HFF-Myc (cell line): ENCODE measurements at regions not wholly inside any gene's neighbourhood (a gene's known extent, or its start where the extent isn't known, plus 50 kb on each side); places are given as distances from the start of the nearest gene placed in this dataset.

Source experiments
- DNase-seq: peaks from one replicate; pipeline ENCODE4 v3.0.0-alpha.2; 2011; ENCODE audit warnings: low read depth; ENCODE audit errors: extremely low read depth
- H3K4me3 ChIP-seq: replicated peaks from 2 replicates; pipeline ENCODE4 v1.5.1; 2011; ENCODE audit warnings: low read depth, mild to moderate bottlenecking, control low read depth, low read length
- TF ChIP-seq, protein P1 (sequence below): IDR thresholded peaks from 2 replicates; pipeline ENCODE4 v1.5.1; 2012; ENCODE audit warnings: mild to moderate bottlenecking, low read depth, low read length, control low read depth; ENCODE audit errors: missing control alignments

DNA sequence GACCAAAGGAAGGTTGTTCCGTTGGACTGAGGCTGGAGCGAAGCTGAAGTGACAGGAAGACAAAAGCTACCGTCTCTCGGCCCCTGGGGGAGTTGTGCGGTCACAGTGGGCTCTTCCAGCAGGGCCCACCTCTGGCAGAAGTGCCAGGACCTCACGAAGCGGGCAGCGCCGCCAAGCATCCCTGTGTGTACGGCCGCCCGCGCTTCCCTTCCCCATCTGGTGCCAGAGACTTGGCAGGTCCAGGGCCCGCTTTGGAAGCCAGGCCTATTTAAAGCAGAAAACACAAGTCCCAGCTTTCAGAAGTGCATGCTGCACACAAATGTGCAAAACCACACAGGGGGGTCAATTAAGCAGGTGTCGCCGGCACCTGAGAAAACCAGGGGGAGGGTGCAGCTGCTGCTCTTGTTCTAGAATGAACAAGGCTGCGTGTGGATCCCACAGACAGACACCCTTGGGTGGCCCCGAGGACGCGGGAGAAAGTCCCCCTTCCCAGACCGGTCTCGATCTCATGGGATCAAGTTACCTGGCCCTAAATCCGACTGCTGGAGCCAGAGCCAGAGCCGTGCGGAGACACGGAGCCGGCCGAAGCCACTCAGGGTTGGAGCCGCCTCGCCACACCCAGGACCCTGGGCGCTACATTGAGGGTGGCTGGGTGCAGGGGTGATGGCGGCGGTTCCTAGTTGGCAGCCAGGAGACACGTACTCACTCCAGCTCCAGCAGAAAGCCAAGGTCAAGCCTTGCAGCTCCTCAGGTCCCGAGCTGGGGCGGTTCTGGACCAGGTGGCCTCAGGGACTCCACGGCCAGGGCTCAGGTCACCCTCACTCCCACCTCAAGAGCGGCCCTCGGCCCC lies 51.8 kb upstream of the PPP2R2D start:
- TF ChIP-seq, protein P1, sequence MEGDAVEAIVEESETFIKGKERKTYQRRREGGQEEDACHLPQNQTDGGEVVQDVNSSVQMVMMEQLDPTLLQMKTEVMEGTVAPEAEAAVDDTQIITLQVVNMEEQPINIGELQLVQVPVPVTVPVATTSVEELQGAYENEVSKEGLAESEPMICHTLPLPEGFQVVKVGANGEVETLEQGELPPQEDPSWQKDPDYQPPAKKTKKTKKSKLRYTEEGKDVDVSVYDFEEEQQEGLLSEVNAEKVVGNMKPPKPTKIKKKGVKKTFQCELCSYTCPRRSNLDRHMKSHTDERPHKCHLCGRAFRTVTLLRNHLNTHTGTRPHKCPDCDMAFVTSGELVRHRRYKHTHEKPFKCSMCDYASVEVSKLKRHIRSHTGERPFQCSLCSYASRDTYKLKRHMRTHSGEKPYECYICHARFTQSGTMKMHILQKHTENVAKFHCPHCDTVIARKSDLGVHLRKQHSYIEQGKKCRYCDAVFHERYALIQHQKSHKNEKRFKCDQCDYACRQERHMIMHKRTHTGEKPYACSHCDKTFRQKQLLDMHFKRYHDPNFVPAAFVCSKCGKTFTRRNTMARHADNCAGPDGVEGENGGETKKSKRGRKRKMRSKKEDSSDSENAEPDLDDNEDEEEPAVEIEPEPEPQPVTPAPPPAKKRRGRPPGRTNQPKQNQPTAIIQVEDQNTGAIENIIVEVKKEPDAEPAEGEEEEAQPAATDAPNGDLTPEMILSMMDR = no peak
- no peak for DNase-seq
- no peak overlapping the region for H3K4me3 ChIP-seq

DNA sequence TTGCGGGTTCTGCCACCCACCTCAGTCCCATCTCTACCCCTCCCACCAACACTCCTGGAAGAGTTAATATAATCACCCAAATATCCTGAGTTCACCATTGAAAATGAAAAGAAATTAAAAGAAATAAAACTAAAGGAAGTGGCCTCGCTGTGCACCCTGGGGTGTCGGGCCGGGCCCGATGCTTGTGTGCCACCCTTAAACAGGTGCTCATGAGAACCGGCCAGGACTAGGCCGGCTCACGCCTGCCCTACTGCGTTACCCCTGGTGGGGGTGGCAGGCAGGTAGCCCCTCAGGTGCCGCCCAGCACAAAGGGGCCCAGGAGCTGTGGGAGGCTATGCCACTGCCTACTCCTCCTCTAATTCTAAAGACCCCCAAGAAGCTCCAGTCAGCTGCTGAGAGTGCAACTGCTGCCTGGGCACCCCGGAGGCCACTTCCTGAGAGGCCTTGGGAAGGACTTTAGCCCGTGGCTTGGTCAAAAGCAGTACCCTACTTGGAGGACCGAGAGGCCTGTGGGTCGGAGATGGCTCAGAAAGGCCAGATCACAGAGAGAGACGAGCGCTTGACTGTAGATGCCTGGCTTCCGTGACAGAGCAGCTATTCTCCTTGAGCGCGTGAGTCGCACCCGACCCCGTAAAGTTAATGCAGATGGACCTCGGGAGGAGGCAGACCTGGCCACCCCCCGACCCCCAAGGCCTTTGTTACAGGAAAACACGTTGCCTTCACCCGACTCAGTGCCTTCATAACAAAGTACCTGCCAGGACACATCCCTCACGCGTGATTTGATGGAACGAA lies 51.0 kb upstream of the PPP2R2D start:
- TF ChIP-seq, protein P1 = no peak
- DNase-seq = no peak
- H3K4me3 ChIP-seq = no peak overlapping the region

DNA sequence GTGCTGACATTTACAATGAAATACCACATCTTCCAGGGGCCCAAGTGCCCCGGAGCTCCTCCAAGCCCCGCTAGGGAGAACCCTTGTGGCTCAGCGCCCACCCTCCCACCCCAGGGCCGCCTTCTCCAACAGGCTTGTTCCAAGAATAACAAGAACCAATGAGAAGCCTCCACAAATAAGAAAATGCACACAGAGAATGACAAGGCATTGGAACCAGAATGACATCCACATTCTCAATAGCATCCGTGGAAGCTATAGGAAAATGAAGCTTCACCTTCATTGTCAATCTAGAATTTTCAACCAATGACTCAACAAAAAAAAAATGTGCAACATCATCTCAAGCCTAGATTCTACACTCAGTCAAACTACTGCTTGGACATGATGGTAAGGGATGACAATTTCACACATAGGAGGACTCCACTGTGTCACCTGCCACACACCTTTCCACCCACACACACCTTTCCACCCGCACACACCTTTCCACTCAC lies 50.4 kb upstream of the PPP2R2D start:
- no peak for DNase-seq

More for the DNA sequence above, 50.4 kb upstream of the PPP2R2D start:
- H3K4me3 ChIP-seq = no peak overlapping the region
- TF ChIP-seq, protein P1 = no peak
